ENCODE measurements at regions not wholly inside any gene's neighbourhood (a gene's known extent, or its start where the extent isn't known, plus 50 kb on each side); places are given as distances from the start of the nearest gene placed in this dataset.
"Not testable (repeated sequence)": the region's sequence is repeated elsewhere in the genome, so short reads cannot be mapped to it uniquely, and the experiment has no call there.

DNA sequence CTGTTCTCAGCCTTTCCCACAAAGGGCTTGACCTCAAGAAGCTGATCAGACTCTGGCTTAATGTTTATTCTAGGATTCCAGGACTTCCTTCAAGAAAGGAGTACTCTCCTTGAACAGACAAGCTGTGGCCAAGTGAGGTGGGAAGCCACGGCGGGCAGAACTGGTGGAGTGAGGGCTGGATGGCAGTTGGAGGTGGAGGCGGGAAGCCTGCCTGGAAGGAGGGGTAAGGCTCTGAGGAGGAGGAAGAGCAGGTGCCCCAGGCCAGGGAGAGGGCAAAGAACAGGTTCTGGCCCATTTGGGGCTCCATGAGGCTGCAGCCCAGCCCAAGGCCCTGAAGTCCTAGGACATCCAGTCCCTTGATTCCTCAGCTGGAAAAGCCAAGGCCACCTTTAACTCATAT, 143.9 kb downstream of the CYP26B1 start:
- DNase-seq = no peak

GRCh38 chr2:72003124-72003523, 144.5 kb downstream of the CYP26B1 start:
- DNase-seq = no peak

DNA sequence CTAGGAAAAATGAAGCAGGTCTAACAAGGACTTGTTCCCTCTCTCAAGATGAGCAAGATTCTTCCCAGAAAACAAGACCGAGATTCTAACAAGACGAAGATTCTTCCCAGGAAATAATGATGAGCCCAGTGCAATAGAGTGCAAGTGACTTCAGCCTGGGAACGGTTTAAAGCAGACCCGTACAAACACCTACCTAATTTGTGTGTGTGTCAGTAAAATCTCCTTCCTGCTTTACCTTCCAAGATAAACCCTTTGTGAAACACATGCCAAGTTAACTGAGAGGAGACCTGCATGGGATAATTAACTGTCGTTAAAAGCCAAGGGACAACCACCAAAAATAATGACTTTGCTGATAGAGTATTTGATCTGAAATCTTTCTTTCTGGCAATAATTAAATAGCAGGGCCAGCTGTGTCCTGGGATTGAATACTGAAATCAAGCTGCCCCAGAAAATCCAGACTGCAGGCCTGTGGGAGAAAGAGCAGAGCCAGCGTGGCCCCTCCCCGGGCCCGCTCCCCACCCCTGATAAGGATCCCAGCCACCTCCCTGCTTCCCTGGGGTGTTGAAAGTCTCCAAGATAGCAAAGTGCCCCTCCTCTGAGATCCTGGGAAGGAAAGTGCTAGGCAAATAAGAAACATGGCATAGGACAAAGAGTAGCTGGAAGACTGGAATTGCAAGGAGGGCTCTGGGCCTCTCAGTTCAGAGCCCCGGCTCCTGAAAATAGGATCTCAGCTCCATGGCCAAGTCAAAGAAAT, 145.5 kb downstream of the CYP26B1 start:
- DNase-seq = no peak

DNA sequence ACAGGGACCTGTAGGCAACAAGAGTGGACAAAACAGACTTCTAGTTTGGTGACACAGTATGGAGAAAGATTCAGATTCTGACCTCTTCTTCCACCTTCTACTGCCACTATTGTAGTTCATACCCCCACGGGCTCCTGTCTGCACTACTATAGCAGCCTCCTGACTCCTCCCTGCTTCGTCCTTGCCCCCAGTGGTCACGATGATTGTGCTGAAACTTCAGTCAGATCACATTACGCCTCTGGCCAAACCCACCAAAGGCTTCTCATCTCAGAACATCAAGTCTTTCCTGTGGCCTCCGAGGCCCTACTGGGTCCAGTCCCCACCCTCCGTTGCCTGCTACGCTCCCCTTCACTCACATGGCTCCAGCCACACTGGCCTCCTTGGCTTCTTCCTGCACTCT, 147.6 kb downstream of the CYP26B1 start:
- no peak for DNase-seq

GRCh38 chr2:71999580-71999979, 148.1 kb downstream of the CYP26B1 start:
- DNase-seq = no peak

- no peak for DNase-seq
Observed at GRCh38 chr2:71997843-71998242, 149.8 kb downstream of the CYP26B1 start.

GRCh38 chr2:71995067-71995665, 152.5 kb downstream of the CYP26B1 start:
- DNase-seq = peak; percentile 29

- DNase-seq = no peak
Observed at GRCh38 chr2:71992036-71992435, 155.6 kb downstream of the CYP26B1 start.

DNA sequence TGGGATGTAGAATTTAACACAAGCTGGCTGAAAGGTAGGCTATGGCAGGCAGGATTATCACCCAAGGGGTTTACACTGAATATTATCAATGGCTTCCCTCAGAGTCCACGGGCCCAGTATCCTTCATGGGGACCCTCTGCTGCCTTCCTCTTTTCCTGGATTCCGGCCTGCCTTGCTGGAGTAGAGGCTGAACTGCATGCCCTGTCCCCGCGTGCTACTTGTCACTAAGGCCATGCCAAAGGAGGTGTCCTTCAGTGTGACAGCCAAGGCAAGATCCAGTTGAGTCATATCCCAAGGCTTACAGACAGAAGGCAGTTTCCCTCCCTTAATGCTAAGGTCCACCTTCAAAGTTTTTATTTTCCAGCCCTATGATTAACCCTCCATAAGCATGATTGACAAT, 156.3 kb downstream of the CYP26B1 start:
- DNase-seq = no peak

GRCh38 chr2:71990826-71991225, 156.8 kb downstream of the CYP26B1 start:
- DNase-seq = no peak

GRCh38 chr2:71990122-71990521, 157.5 kb downstream of the CYP26B1 start:
- no peak for DNase-seq

DNA sequence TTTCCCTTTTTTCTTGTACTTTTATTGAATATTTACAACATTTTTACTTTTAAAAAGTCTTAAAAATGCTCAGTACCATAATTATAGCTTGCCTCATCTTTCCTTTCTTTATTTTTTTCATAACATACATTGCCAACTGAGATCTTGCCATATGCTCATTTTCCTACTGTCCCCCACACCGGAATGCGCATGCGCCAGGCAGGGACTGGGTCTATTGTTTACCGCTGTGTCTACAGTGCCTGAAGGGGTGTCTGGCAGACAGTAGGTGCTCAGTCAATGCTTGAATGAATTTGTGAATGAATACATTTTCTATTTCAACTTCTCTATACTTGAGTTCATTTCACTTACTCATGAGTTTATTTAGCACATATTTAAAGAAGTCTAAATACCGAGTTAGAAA, 158.0 kb downstream of the CYP26B1 start:
- no peak for DNase-seq

DNA sequence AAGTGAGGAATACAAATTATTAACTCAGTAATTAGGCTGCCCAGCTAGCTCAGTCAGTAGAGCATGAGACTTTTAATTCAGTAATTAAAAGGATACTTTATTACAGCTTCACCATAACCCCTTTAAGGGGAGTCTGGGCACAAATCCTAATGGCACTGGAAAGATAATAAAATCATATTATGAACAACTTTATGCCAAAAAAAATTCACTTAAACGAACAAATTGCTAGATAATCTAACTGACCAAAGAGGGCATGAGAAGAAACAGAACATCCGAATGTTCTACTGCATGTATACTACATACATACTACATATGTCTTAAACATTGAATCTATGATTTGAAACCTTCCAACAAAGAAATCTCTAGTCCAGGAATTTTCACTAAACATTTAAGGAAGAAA, 159.5 kb downstream of the CYP26B1 start:
- DNase-seq = no peak

DNA sequence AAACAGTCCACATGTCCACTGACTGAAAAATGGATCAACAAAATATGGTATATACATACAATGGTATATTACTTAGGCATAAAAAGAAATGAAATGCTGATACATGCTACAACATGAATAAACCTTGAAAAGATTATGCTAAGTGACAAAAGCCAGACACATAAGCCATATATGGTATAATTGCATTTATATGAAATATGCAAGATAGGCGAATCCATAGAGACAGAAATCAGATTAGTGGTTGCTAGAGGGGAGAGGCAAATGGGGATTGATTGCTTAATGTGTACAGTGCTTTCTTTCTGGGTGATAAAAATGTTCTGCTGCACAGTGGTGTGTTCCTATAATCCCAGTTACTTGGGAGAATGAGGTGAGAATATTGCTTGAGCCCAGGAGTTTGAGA, 171.0 kb downstream of the CYP26B1 start:
- DNase-seq = no peak

- no peak for DNase-seq
Observed at GRCh38 chr2:71974846-71975245, 172.8 kb downstream of the CYP26B1 start.

GRCh38 chr2:71971493-71971892, 176.2 kb downstream of the CYP26B1 start:
- DNase-seq = peak; percentile 31

DNA sequence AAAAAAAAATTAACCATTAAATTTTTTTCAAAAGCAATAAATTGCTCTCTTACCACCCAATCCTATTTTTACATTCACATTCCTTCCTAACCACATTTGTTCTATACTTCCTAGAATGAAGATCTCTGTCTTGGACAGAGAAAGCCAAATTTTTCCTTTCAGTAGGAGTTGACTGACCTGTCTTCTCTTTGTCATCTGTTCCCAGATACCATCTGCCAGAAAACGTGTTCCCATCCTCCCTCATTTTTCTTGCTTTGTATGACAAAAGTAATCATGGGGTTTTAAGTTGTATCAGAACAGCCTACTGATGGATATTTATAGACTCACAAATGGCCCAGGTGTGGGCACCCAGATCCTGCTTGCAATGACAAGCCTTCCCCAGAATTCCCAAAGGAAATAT, 182.1 kb downstream of the CYP26B1 start:
- DNase-seq = no peak

DNA sequence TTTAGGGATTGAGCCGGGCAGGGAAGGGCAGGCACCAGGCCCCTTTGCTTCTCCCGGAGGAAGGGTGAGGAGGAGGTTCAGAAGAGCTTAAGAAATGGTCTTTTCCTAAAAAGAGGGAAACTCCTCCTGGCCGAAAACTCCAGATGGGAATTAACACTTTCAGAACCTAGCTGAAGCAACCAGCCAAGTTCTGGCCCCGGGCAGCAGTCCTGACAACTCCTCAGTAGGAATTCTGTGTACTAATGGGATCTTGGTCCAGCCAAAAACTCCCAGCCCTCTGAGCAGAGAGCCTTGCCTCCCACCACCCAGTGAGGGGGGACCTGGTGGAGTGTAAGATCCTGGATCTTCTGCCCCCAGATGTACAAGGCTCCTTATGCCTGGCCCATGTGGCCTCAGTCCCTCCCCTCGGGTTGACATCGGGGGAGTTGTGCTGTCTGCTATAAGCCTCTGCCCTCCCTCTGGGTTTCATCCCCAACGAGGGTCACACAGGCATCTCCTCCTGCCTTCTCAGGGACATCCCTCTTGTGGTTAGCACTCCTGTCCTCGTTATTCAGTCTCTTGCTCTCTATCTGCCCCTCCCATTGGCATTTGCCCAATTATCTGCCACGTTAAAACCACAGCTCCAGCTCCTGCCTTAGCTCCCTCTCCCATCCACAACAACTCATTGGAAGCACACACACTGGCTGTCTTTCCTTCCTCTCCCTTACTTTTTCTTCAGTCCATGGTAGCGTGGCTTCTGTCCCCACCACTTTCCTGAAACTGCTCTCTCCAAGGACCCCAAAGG, 184.6 kb downstream of the CYP26B1 start:
- peak; percentile 30 for DNase-seq

GRCh38 chr2:71962350-71962749, 185.3 kb downstream of the CYP26B1 start:
- no peak for DNase-seq

DNA sequence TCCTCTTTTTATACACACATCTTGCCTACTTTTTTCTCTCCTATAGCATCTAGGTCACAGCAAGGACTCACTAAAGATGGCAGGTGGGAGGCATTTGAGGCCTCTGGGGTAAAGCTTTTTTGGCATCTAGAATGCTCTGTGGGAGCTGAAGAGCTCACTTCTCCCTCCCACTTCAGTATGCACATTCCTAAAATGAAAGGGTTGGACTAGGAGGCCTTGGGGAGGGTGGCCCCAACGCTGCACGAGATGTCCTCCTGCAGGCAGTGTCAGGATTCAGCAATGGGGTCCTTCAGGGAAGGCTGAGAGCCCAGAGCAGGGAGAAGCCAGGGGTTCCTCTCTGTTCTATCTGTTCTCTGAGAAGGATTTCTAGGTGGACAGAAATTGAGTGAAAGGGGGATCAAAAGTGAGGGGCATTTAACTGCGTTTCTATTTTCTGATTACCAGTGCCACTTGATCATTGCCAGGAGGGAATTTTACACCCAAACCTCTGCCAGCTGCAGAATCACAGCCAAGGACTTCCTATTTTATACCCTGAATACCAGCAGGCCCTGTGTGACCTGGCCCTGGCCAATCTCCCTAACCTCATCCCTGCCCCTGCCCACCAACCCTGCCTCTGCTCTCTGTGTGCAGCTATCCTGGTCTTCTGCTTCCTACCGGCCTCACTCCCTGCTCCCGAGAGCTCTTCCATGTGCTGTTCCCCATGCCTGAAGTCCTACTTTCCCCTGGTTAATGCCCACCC, 186.2 kb downstream of the CYP26B1 start:
- DNase-seq = no peak

- no peak for DNase-seq
Observed at GRCh38 chr2:71959494-71959893, 188.2 kb downstream of the CYP26B1 start.

GRCh38 chr2:71958426-71958825, 189.2 kb downstream of the CYP26B1 start:
- not testable (repeated sequence) for DNase-seq

GRCh38 chr2:71952572-71953188, 195.0 kb downstream of the CYP26B1 start:
- DNase-seq = no peak
